Mesenchymal stem cell (in vitro differentiated cells and primary cell): ENCODE measurements at regions not wholly inside any gene's neighbourhood (a gene's known extent, or its start where the extent isn't known, plus 50 kb on each side); places are given as distances from the start of the nearest gene placed in this dataset.

Experiments
- DNase-seq: peaks from one replicate; pipeline ENCODE4 v3.0.0-alpha.2; 2013
- H2AFZ ChIP-seq: one replicate; pipeline ENCODE4 v1.6.1; 2013; ENCODE audit warnings: low read depth, mild to moderate bottlenecking, control low read depth, inconsistent platforms, low read length, moderate library complexity
- H2AK5ac ChIP-seq: 2 replicates; pipeline ENCODE4 v1.6.1; 2013; ENCODE audit warnings: low read length, moderate library complexity, mild to moderate bottlenecking, inconsistent platforms; ENCODE audit not compliant: severe bottlenecking
- H2BK120ac ChIP-seq: one replicate; pipeline ENCODE4 v1.6.1; 2013; ENCODE audit warnings: low read depth, mild to moderate bottlenecking, inconsistent platforms, low read length, moderate library complexity
- H2BK12ac ChIP-seq, 2 experiments: one replicate each; pipeline ENCODE4 v1.6.1; 2013; ENCODE audit warnings: inconsistent platforms in 2 of 2, low read length in 2 of 2, mild to moderate bottlenecking in 2 of 2, moderate library complexity in 2 of 2, control low read depth in 1 of 2
- H2BK15ac ChIP-seq: one replicate; pipeline ENCODE4 v1.6.1; 2013; ENCODE audit warnings: mild to moderate bottlenecking, low read depth, inconsistent platforms; ENCODE audit not compliant: poor library complexity, severe bottlenecking
- H2BK5ac ChIP-seq: 2 replicates; pipeline ENCODE4 v1.6.1; 2013; ENCODE audit warnings: low read depth, mild to moderate bottlenecking, low read length, control low read depth, inconsistent platforms; ENCODE audit not compliant: poor library complexity, severe bottlenecking
- H3K14ac ChIP-seq, 2 experiments: one replicate each; pipeline ENCODE4 v1.6.1; 2013; ENCODE audit warnings: inconsistent platforms in 2 of 2, low read length in 2 of 2, control low read depth in 1 of 2, mild to moderate bottlenecking in 1 of 2, moderate library complexity in 1 of 2
- H3K18ac ChIP-seq, 2 experiments: one replicate each; pipeline ENCODE4 v1.6.1; 2013; ENCODE audit warnings: inconsistent platforms in 2 of 2, low read length in 2 of 2, control low read depth in 1 of 2, low read depth in 1 of 2, mild to moderate bottlenecking in 1 of 2
- H3K23ac ChIP-seq, 2 experiments: one replicate each; pipeline ENCODE4 v1.6.1; 2013; ENCODE audit warnings: inconsistent platforms in 2 of 2, low read length in 2 of 2, mild to moderate bottlenecking in 2 of 2, moderate library complexity in 2 of 2, control low read depth in 1 of 2
- H3K27ac ChIP-seq: 2 replicates; pipeline ENCODE4 v1.5.1; 2013; ENCODE audit warnings: mild to moderate bottlenecking, moderate library complexity, low read length, control low read depth, inconsistent platforms; ENCODE audit not compliant: poor library complexity, severe bottlenecking
- H3K27me3 ChIP-seq, 2 experiments: 2 replicates each; pipeline versions ENCODE4 v1.6.1 to v1.7.0; 2013; ENCODE audit warnings: low read length in 2 of 2, mild to moderate bottlenecking in 2 of 2, moderate library complexity in 2 of 2, control low read depth in 1 of 2, inconsistent platforms in 1 of 2; ENCODE audit not compliant: control insufficient read depth in 1 of 2, insufficient read depth in 1 of 2
- H3K36me3 ChIP-seq, 2 experiments: 2 replicates each; pipeline versions ENCODE4 v1.6.1 to v1.7.0; 2013; ENCODE audit warnings: low read length in 2 of 2, control low read depth in 1 of 2, inconsistent platforms in 1 of 2, low read depth in 1 of 2, mild to moderate bottlenecking in 1 of 2; ENCODE audit not compliant: insufficient read depth in 2 of 2, control insufficient read depth in 1 of 2
- H3K4ac ChIP-seq, 2 experiments: one replicate each; pipeline ENCODE4 v1.6.1; 2013; ENCODE audit warnings: inconsistent platforms in 2 of 2, low read length in 2 of 2, mild to moderate bottlenecking in 2 of 2, moderate library complexity in 2 of 2, control low read depth in 1 of 2, low read depth in 1 of 2
- H3K4me1 ChIP-seq: 2 replicates; pipeline ENCODE4 v1.6.1; 2013; ENCODE audit warnings: low read depth, low read length, control low read depth; ENCODE audit not compliant: control insufficient read depth, insufficient read depth
- H3K4me2 ChIP-seq: 2 replicates; pipeline ENCODE4 v1.6.1; 2013; ENCODE audit warnings: low read length, mild to moderate bottlenecking, inconsistent platforms; ENCODE audit not compliant: poor library complexity, severe bottlenecking
- H3K4me3 ChIP-seq, 2 experiments: 2 replicates each; pipeline versions ENCODE4 v1.5.1 to v1.7.0; 2013; ENCODE audit warnings: low read length in 2 of 2, mild to moderate bottlenecking in 2 of 2, control low read depth in 1 of 2, low read depth in 1 of 2; ENCODE audit not compliant: insufficient read depth in 1 of 2
- H3K79me1 ChIP-seq: replicated peaks from 2 replicates; pipeline ENCODE4 v1.6.1; 2013; ENCODE audit warnings: mild to moderate bottlenecking, control low read depth, low read length, inconsistent platforms; ENCODE audit not compliant: poor library complexity, severe bottlenecking
- H3K9ac ChIP-seq: 2 replicates; pipeline ENCODE4 v1.7.0; 2013; ENCODE audit warnings: mild to moderate bottlenecking, low read length, moderate library complexity
- H3K9me3 ChIP-seq: 2 replicates; pipeline ENCODE4 v1.7.0; 2013; ENCODE audit warnings: mild to moderate bottlenecking, low read length; ENCODE audit not compliant: control insufficient read depth
- H4K8ac ChIP-seq: one replicate; pipeline ENCODE4 v1.6.1; 2013; ENCODE audit warnings: inconsistent platforms, mild to moderate bottlenecking, low read length, moderate library complexity
- H4K91ac ChIP-seq: one replicate; pipeline ENCODE4 v1.6.1; 2013; ENCODE audit warnings: mild to moderate bottlenecking, low read length, inconsistent platforms
- WGBS: methylation state at CpG from one replicate; pipeline ENCODE4 v1.1.7; 2013; ENCODE audit warnings: mixed read lengths; 5-methylcytosine and 5-hydroxymethylcytosine counted together

DNA sequence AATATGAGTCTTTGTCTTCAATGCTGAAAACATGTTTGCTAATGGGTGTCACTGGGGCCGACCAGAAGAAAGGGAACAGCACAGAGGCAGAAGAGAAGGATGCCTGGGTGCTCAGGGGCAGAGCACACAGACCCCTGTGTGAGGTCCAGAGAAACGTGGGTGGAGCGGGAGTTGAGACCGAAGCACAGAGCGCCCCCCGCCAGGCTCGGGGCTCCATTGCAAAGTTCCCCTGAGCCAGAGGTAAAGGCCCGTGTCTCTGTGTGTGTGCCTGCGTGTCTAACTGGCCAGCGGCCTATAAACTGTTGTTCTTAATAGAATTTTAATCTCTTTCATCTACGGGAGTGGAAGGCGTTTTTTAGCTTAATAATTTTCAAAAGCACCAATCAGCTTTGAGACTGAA is 343.1 kb downstream of the TEX29 start:
- no peak for DNase-seq
- no peak overlapping the region for H2BK5ac ChIP-seq
- H3K4me1 ChIP-seq: peaks cover 2% of the 10 kb centered on the region

DNA sequence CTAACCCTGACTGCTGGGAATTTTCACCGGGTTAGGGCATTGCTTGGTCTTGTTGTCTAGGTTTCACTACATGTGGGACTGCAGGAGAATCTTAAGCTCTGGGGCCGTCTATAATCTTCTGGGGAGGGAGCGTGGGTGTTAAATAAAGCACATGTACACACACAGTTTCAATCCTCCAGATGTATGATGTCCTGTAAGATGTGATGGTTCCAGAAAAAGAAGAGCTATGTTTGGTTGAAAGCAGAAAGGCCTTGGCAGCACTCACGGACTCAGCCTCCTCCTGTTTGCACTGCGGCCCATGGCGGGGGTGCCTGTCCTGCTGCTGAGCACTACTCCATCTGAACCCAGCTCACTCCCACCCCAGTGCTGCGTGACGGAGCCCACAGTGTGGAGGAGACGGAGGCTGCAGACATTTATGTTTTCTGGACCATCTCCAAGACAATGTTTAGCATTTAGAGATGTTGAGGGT is 343.5 kb downstream of the TEX29 start:
- no peak overlapping the region for H3K9ac ChIP-seq
- no peak overlapping the region for H2BK5ac ChIP-seq
- H2BK15ac ChIP-seq: no peak overlapping the region
- 84% methylated on average over 5 of the region's 9 CpGs for WGBS
- H3K23ac ChIP-seq: no peak overlapping the region
- no peak overlapping the region for H3K4ac ChIP-seq
- no peaks in the 10 kb centered on the region for H3K79me1 ChIP-seq
- no peak overlapping the region for H2AFZ ChIP-seq
- peaks cover 2% of the 10 kb centered on the region for H3K4me1 ChIP-seq
- no peak overlapping the region for H2AK5ac ChIP-seq
- H3K18ac ChIP-seq: no peak overlapping the region
- H4K8ac ChIP-seq: no peak overlapping the region
- H3K4me3 ChIP-seq: no peak overlapping the region
- no peak overlapping the region for H3K4me2 ChIP-seq
- no peak overlapping the region for H4K91ac ChIP-seq
- H3K36me3 ChIP-seq: no peaks in the 10 kb centered on the region
- H3K27me3 ChIP-seq: no peaks in the 10 kb centered on the region
- no peak for DNase-seq
- no peak overlapping the region for H3K27ac ChIP-seq
- no peaks in the 10 kb centered on the region for H3K9me3 ChIP-seq
- no peak overlapping the region for H2BK12ac ChIP-seq
- no peak overlapping the region for H2BK120ac ChIP-seq
- no peak overlapping the region for H3K14ac ChIP-seq

More for the DNA sequence above, 343.1 kb downstream of the TEX29 start:
- Histone ChIP-seq H3K27me3 (no peaks in the 10 kb centered on the region), H4K91ac (no peak overlapping the region), H4K8ac (no peak overlapping the region), H3K4ac (no peak overlapping the region), H3K4me3 (no peak overlapping the region), H3K23ac (no peak overlapping the region), H3K79me1 (no peaks in the 10 kb centered on the region), H3K4me2 (no peak overlapping the region), H2AK5ac (no peak overlapping the region), H3K36me3 (no peaks in the 10 kb centered on the region), H3K9me3 (no peaks in the 10 kb centered on the region), H3K27ac (no peak overlapping the region), H3K9ac (no peak overlapping the region), H3K14ac (no peak overlapping the region), H2BK120ac (no peak overlapping the region), H2BK12ac (no peak overlapping the region), H2BK15ac (no peak overlapping the region), H2AFZ (no peak overlapping the region), H3K18ac (no peak overlapping the region)
- WGBS: 67% methylated on average over 11 of the region's 12 CpGs

DNA sequence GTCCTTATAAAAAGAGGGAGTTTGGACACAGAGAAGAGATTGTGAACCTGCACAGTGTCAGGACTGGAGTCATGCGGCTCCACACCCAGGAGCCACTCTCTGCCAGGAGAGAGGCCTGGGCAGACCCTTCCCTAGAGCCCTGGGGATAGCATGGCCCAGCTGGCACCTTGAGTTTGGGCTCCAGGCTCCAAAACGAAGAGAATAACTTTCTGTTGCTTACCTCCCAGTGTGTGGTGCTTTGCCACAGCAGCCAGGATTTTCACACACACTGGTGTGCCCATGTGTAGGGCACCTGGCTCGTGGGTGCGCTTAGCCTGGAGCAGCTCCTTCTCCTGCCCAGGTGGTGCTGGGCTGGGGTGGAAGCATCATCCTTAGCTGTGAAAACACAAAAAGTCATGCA is 344.3 kb downstream of the TEX29 start:
- Histone ChIP-seq H3K4me1 (peaks cover 2% of the 10 kb centered on the region), H2BK12ac (no peak overlapping the region), H3K14ac (no peak overlapping the region), H2BK5ac (no peak overlapping the region), H4K91ac (no peak overlapping the region), H3K9ac (no peak overlapping the region), H2BK15ac (no peak overlapping the region), H2AK5ac (no peak overlapping the region), H3K9me3 (no peaks in the 10 kb centered on the region), H3K4me2 (no peak overlapping the region), H3K36me3 (no peaks in the 10 kb centered on the region), H3K23ac (no peak overlapping the region), H4K8ac (no peak overlapping the region), H3K27me3 (no peaks in the 10 kb centered on the region), H3K4me3 (no peak overlapping the region), H2AFZ (no peak overlapping the region), H2BK120ac (no peak overlapping the region), H3K4ac (no peak overlapping the region), H3K27ac (no peak overlapping the region), H3K79me1 (no peaks in the 10 kb centered on the region), H3K18ac (no peak overlapping the region)
- DNase-seq: no peak
- WGBS: 72% methylated on average over 4 of the region's 4 CpGs

DNA sequence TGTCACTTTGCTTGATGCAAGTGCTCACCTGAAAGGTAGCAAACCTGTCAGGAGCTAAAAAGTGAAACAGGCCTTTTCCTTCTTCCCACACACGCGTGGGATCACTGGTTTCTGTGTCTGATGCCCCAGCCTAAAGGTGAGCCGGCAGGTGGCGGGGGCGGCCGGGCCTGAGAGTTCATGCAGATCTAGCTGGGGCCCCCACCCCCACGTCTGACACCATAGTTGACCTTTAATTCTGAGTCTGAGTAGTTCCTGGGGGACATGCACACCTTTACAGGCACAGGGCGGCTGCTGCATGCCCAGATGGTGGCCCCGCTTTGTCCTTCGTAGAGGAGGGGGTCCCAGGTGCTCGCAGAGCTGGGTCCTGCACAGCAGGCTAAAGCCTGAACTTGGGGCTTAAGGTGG is 345.3 kb downstream of the TEX29 start:
- Histone ChIP-seq H3K9ac (no peak overlapping the region), H2AFZ (no peak overlapping the region), H2BK12ac (no peak overlapping the region), H3K79me1 (no peaks in the 10 kb centered on the region), H3K4me3 (no peak overlapping the region), H2AK5ac (no peak overlapping the region), H3K9me3 (no peaks in the 10 kb centered on the region), H3K23ac (no peak overlapping the region), H3K4me2 (no peak overlapping the region), H3K18ac (no peak overlapping the region), H3K36me3 (no peaks in the 10 kb centered on the region), H3K4ac (no peak overlapping the region), H2BK120ac (no peak overlapping the region), H3K4me1 (peaks cover 2% of the 10 kb centered on the region), H3K27ac (no peak overlapping the region), H2BK15ac (no peak overlapping the region), H4K8ac (no peak overlapping the region), H3K27me3 (no peaks in the 10 kb centered on the region), H3K14ac (no peak overlapping the region), H2BK5ac (no peak overlapping the region), H4K91ac (no peak overlapping the region)
- no peak for DNase-seq
- 76% methylated on average over 11 of the region's 11 CpGs for WGBS
